MCF 10A (cell line): ENCODE measurements at regions not wholly inside any gene's neighbourhood (a gene's known extent, or its start where the extent isn't known, plus 50 kb on each side); places are given as distances from the start of the nearest gene placed in this dataset.

Source experiments
- BruUV-seq: library from RNA; stranded (reverse); fragments of 400-500 nt; replicated peaks from 2 replicates; lab custom pipeline; 2021; lab: Mats Ljungman, UMichigan
- CTCF ChIA-PET: fragments of 300-600 bp; sonication (Branson Sonifier 250); formaldehyde crosslinking; extraction: SDS; loops from one replicate; lab custom pipeline; 2021; ENCODE audit warnings: antibody characterized with exemption, inconsistent platforms; lab: Yijun Ruan, JAX
- POLR2A ChIA-PET: fragments of 300-600, 350-650 bp; sonication (Branson Sonifier 250); formaldehyde crosslinking; extraction: SDS; loops from one replicate; lab custom pipeline; 2020; ENCODE audit warnings: antibody characterized with exemption, inconsistent platforms; lab: Yijun Ruan, JAX
- DNase-seq: peaks from one replicate; pipeline ENCODE4 v3.0.0-alpha.2; 2018; ENCODE audit not compliant: unreplicated experiment
- H3K27ac Mint-ChIP-seq: one replicate; pipeline ENCODE4 v1.8.0; 2022; ENCODE audit warnings: mild to moderate bottlenecking, low read depth, mixed read lengths; ENCODE audit not compliant: unreplicated experiment
- H3K27me3 Mint-ChIP-seq: one replicate; pipeline ENCODE4 v1.8.0; 2022; ENCODE audit warnings: mixed read lengths; ENCODE audit not compliant: insufficient read depth, unreplicated experiment
- H3K36me3 Mint-ChIP-seq: one replicate; pipeline ENCODE4 v1.8.0; 2022; ENCODE audit warnings: mild to moderate bottlenecking, moderate library complexity, mixed read lengths; ENCODE audit not compliant: insufficient read depth, unreplicated experiment
- H3K4me1 Mint-ChIP-seq: one replicate; pipeline ENCODE4 v1.8.0; 2022; ENCODE audit warnings: mixed read lengths; ENCODE audit not compliant: insufficient read depth, unreplicated experiment
- H3K4me3 Mint-ChIP-seq: one replicate; pipeline ENCODE4 v1.8.0; 2022; ENCODE audit warnings: mild to moderate bottlenecking, moderate library complexity, mixed read lengths; ENCODE audit not compliant: unreplicated experiment
- H3K9me3 Mint-ChIP-seq: one replicate; pipeline ENCODE4 v1.8.0; 2022; ENCODE audit warnings: mixed read lengths; ENCODE audit not compliant: unreplicated experiment
- CTCF ChIP-seq: fragments of 200-600 bp; IDR thresholded peaks from one replicate; pipeline ENCODE4 v1.8.0; 2022; ENCODE audit warnings: antibody characterized with exemption, mild to moderate bottlenecking; ENCODE audit not compliant: unreplicated experiment
- intact Hi-C: fragments of 100-400 bp; cut with micrococcal nuclease; formaldehyde crosslinking; loops from 2 replicates; pipeline ENCODE4 v1.14.1; 2022

- H3K4me3 Mint-ChIP-seq: no peak overlapping the region
- no peak for DNase-seq
- BruUV-seq: no TSS peak
Observed at GRCh38 chr6:4563877-4564276, 212.3 kb upstream of the CDYL start.

GRCh38 chr6:4563156-4563555 lies 213.0 kb upstream of the CDYL start:
- ChIA-PET CTCF (no interaction called here), POLR2A (interaction anchor here (0.5 to 0.7 kb wide), 2 partner anchors 43 to 86 kb away, joined by 3 to 4 read pairs; no protein-coding TSS in a partner anchor)
- BruUV-seq: no TSS peak
- intact Hi-C loops: no loop called here
- Mint-ChIP-seq H3K9me3 (no peaks in the 10 kb centered on the region), H3K4me3 (no peak overlapping the region), H3K27me3 (no peaks in the 10 kb centered on the region), H3K27ac (no peak overlapping the region), H3K4me1 (no peaks in the 10 kb centered on the region), H3K36me3 (no peaks in the 10 kb centered on the region)
- no peak for DNase-seq
- TF ChIP-seq CTCF: no peak

More at GRCh38 chr6:4563877-4564276, 212.3 kb upstream of the CDYL start:
- POLR2A ChIA-PET: interaction anchor here (0.7 kb wide), 1 partner anchor 43 kb away, joined by 4 read pairs; no protein-coding TSS in a partner anchor
- no peaks in the 10 kb centered on the region for H3K27me3 Mint-ChIP-seq
- intact Hi-C loops: no loop called here
- no peaks in the 10 kb centered on the region for H3K4me1 Mint-ChIP-seq
- CTCF ChIA-PET: no interaction called here
- TF ChIP-seq CTCF: no peak
- H3K27ac Mint-ChIP-seq: no peak overlapping the region
- no peaks in the 10 kb centered on the region for H3K36me3 Mint-ChIP-seq
- H3K9me3 Mint-ChIP-seq: no peaks in the 10 kb centered on the region

DNA sequence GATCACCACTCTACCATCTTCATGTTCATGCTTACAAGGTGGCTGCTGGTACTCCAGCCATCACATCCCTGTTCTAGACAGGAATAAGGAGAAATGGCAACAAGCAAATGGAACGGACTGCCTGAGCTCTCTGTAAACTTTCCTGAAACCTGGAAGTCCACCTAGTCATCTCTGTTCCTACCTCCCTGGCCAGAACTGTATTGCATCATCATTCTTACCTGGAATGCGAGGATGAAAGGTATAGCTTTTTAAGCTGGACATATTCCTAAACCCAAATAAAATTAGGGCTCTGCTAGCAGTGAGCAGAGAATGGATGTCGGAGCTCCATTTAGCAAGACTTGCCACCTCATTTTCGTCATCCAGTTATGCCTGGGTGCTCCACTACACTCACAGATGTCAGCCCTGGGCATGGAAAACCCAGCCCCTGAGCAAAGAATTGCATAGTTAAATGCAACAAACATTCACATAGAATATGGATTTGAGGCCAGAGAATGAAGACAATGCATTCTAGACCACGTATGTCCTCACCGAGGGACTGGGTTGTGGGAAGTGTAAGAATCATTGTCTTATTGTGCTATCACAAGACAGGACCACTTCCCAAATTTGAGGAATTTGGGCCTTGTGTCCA lies 214.3 kb upstream of the CDYL start:
- BruUV-seq: no TSS peak
- no peak overlapping the region for H3K4me3 Mint-ChIP-seq
- ChIA-PET CTCF (interaction anchor here (0.5 kb wide), 1 partner anchor 42 kb away, joined by 6 read pairs; no protein-coding TSS in a partner anchor), POLR2A (no interaction called here)
- H3K36me3 Mint-ChIP-seq: no peaks in the 10 kb centered on the region
- no peak for DNase-seq
- no peak overlapping the region for H3K27ac Mint-ChIP-seq
- H3K27me3 Mint-ChIP-seq: no peaks in the 10 kb centered on the region
- H3K4me1 Mint-ChIP-seq: no peaks in the 10 kb centered on the region
- H3K9me3 Mint-ChIP-seq: no peaks in the 10 kb centered on the region
- no peak for TF ChIP-seq CTCF
- intact Hi-C loops: no loop called here

GRCh38 chr6:4561078-4561435 lies 215.1 kb upstream of the CDYL start:
- no peak for TF ChIP-seq CTCF
- no peak overlapping the region for H3K4me3 Mint-ChIP-seq
- BruUV-seq: no TSS peak
- no peaks in the 10 kb centered on the region for H3K27me3 Mint-ChIP-seq
- ChIA-PET POLR2A (no interaction called here), CTCF (no interaction called here)
- H3K27ac Mint-ChIP-seq: no peak overlapping the region
- DNase-seq: no peak
- no peaks in the 10 kb centered on the region for H3K4me1 Mint-ChIP-seq
- H3K9me3 Mint-ChIP-seq: no peaks in the 10 kb centered on the region
- no peaks in the 10 kb centered on the region for H3K36me3 Mint-ChIP-seq
- intact Hi-C loops: no loop called here
